ENCODE measurements at regions not wholly inside any gene's neighbourhood (a gene's known extent, or its start where the extent isn't known, plus 50 kb on each side); places are given as distances from the start of the nearest gene placed in this dataset.

DNA sequence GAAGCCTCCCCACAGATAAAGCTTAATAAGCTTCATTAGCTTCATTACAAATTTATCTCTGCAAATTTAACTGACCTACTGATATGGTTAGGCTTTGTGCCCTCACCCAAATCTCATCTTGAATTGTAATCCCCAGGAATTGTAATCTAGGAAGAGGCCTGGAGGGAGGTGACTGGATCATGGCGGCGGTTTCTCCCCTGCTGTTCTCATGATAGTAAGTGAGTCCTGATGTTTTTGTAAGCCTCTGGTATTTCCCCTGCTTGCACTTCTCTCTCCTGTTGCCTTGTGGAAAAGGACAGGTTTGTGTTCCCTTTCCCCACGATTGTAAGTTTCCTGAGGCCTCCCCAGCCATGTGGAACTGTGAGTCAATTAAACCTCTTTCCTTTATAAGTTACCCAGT, 226.1 kb upstream of the TTC14 start:
- Histone ChIP-seq H3K4me1 (ENCODE audit: control insufficient read depth, insufficient read depth, low read length) (no peaks in the 10 kb centered on the region), H3K4me3 (ENCODE audit: low read depth, low read length) (no peak overlapping the region), H3K27ac (ENCODE audit: low read depth, low read length) (no peak overlapping the region), H3K9me3 (ENCODE audit: control insufficient read depth, insufficient read depth, low read depth, low read length) (peaks cover 2% of the 10 kb centered on the region; the same call in 1 of the 2 replicates), H3K9ac (ENCODE audit: low read length) (no peak overlapping the region), H3K36me3 (ENCODE audit: control insufficient read depth, insufficient read depth, low read length) (no peaks in the 10 kb centered on the region), H3K27me3 (ENCODE audit: control insufficient read depth, insufficient read depth, low read length) (no peaks in the 10 kb centered on the region)

DNA sequence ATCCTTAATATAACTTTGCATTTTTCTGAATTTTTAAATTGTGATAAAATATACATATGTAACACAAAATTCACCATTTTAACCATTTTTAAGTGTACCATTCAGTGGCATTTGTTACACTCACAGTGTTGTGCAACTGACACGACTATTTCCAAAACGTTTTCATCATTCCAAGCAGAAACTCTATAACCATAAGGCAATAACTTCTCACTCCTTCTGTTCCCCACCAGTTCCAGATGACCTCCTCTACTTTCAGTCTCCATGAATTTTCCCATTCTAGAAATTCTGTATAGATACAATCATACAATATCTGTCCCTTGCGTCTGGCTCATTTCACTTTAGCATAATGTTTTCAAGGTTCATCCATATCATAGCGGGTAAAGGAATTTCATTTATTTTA, 223.5 kb upstream of the TTC14 start:
- no peaks in the 10 kb centered on the region for H3K27me3 ChIP-seq (ENCODE audit: control insufficient read depth, insufficient read depth, low read length)
- H3K36me3 ChIP-seq (ENCODE audit: control insufficient read depth, insufficient read depth, low read length), result no peaks in the 10 kb centered on the region
- no peak overlapping the region for H3K27ac ChIP-seq (ENCODE audit: low read depth, low read length)
- no peak overlapping the region for H3K4me3 ChIP-seq (ENCODE audit: low read depth, low read length)
- no peaks in the 10 kb centered on the region for H3K4me1 ChIP-seq (ENCODE audit: control insufficient read depth, insufficient read depth, low read length)
- H3K9me3 ChIP-seq (ENCODE audit: control insufficient read depth, insufficient read depth, low read depth, low read length), result no peaks in the 10 kb centered on the region
- no peak overlapping the region for H3K9ac ChIP-seq (ENCODE audit: low read length)

DNA sequence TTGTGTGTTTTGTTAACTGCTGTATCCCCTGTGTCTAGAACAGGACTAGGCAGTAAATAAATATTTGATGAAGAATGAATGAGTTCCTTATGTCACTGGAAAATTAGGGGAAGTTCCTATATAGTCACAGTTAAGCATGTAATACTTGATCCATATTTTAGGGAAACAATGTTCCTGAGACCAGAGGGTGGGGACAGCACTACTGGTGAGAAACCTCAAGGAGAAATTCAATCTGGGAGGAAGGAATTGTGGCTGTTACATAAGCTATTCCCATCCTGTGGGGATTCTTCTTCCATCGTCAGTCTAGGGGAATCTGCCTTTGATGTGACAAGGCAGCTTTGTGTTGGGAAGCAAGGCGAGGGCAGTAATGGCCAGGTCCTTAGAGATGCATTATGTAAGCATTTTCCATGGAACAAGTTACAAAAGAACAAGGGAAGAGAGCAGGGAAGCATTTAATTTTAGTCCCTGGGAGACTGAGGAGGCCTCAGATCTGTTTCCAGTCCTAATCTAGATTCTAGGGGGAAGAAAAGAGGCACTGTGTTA, 219.3 kb upstream of the TTC14 start:
- H3K27me3 ChIP-seq (ENCODE audit: control insufficient read depth, insufficient read depth, low read length), result no peaks in the 10 kb centered on the region
- no peaks in the 10 kb centered on the region for H3K9me3 ChIP-seq (ENCODE audit: control insufficient read depth, insufficient read depth, low read depth, low read length)
- no peaks in the 10 kb centered on the region for H3K36me3 ChIP-seq (ENCODE audit: control insufficient read depth, insufficient read depth, low read length)
- H3K4me1 ChIP-seq (ENCODE audit: control insufficient read depth, insufficient read depth, low read length), result no peaks in the 10 kb centered on the region
- H3K27ac ChIP-seq (ENCODE audit: low read depth, low read length), result no peak overlapping the region
- no peak overlapping the region for H3K9ac ChIP-seq (ENCODE audit: low read length)
- H3K4me3 ChIP-seq (ENCODE audit: low read depth, low read length), result no peak overlapping the region

DNA sequence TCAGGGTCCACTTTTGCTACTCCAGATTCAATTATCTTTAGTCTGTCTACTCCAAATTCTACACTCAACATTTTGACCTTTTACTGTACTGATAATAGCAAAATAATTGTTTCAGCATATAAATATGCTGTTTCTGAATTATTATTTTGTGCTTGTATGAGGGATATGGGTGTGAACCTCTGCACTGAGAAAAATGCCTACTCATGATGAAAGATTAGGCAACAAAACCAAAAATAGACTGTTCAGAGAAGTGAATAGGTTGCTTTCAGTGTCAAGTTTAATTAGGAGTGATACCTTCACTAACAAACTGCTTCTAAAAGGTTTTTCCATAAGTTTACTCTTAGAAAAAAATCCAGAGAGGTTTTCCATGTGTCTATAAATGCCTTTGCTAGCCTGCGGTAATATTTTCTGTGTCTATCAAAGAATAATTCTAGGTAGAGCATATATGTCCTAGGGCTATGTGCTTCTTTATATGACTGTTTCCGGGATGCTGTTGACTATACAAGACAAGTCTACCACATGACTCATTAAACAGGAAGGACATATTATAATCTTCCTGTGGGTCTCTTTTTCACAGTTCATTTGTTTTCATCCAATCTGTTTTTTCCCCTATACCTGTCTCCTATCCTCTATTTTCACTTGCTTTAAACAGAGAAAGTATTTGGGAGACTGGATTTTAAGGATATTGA, 218.5 kb upstream of the TTC14 start:
- Histone ChIP-seq H3K27me3 (ENCODE audit: control insufficient read depth, insufficient read depth, low read length) (no peaks in the 10 kb centered on the region), H3K4me1 (ENCODE audit: control insufficient read depth, insufficient read depth, low read length) (no peaks in the 10 kb centered on the region), H3K4me3 (ENCODE audit: low read depth, low read length) (no peak overlapping the region), H3K9ac (ENCODE audit: low read length) (no peak overlapping the region), H3K9me3 (ENCODE audit: control insufficient read depth, insufficient read depth, low read depth, low read length) (no peaks in the 10 kb centered on the region), H3K27ac (ENCODE audit: low read depth, low read length) (no peak overlapping the region), H3K36me3 (ENCODE audit: control insufficient read depth, insufficient read depth, low read length) (no peaks in the 10 kb centered on the region)

DNA sequence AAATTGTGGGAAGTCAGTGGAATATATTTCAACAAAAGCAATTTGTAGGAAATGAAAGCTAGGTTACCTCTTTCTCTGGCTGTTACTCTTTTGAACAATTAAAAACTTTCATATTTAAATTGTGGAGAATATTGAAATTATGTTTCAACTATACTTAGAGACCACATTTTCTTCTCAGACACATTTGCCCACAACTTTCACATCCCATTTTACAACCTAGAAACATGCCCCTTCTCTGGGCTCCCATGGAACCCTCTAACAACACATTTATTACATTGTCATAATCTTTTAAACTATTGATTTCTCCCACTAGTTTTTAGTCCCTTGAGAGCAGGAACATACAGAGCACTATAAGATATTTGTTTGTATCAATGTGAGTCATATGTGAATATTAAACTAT, 211.7 kb upstream of the TTC14 start:
- H3K9me3 ChIP-seq (ENCODE audit: control insufficient read depth, insufficient read depth, low read depth, low read length), result no peaks in the 10 kb centered on the region
- H3K4me1 ChIP-seq (ENCODE audit: control insufficient read depth, insufficient read depth, low read length), result no peaks in the 10 kb centered on the region
- no peak overlapping the region for H3K9ac ChIP-seq (ENCODE audit: low read length)

DNA sequence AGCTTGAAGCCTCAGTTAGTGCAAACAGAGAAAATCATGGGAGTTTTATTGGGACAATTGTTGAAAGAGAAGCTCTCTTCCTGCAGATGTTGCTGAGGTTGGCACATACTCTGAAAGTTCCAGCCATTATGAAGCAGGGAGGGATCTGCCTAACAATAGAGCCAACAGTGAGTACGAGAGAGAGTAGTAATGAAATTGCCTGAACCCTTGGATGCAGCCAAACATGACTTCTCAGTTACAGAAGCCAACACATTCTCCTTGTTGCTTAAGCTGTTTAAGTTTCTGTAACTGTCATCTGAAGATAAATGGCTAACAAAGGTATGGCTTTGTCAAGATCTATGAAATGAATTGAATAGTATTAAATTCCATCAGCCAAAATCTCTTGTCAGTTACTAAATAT, 211.0 kb upstream of the TTC14 start:
- Histone ChIP-seq H3K27me3 (ENCODE audit: control insufficient read depth, insufficient read depth, low read length) (no peaks in the 10 kb centered on the region), H3K36me3 (ENCODE audit: control insufficient read depth, insufficient read depth, low read length) (no peaks in the 10 kb centered on the region), H3K4me3 (ENCODE audit: low read depth, low read length) (no peak overlapping the region), H3K27ac (ENCODE audit: low read depth, low read length) (no peak overlapping the region), H3K9ac (ENCODE audit: low read length) (no peak overlapping the region), H3K4me1 (ENCODE audit: control insufficient read depth, insufficient read depth, low read length) (no peaks in the 10 kb centered on the region), H3K9me3 (ENCODE audit: control insufficient read depth, insufficient read depth, low read depth, low read length) (no peaks in the 10 kb centered on the region)

More for the DNA sequence above, 211.7 kb upstream of the TTC14 start:
- no peaks in the 10 kb centered on the region for H3K36me3 ChIP-seq (ENCODE audit: control insufficient read depth, insufficient read depth, low read length)
- no peak overlapping the region for H3K4me3 ChIP-seq (ENCODE audit: low read depth, low read length)
- H3K27ac ChIP-seq (ENCODE audit: low read depth, low read length), result no peak overlapping the region
- no peaks in the 10 kb centered on the region for H3K27me3 ChIP-seq (ENCODE audit: control insufficient read depth, insufficient read depth, low read length)

DNA sequence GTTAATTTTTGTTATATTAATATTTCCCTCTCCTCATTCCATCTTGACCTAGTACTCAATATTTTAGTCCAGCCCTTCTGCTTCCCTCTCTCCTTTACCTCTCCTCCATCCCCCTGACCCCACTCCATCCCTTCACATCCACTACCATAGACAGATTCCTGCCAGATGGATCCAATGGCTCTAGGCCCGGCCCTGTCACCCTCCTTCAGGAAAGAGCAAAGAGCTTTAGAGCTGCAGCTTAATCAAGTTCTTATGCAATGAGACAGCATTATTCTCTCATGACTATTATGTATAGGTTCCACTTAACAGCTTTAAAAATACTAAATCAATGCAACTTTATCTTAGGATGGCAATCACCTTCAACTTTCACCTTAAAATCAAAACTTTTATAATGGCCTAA, 200.7 kb upstream of the TTC14 start:
- Histone ChIP-seq H3K27ac (ENCODE audit: low read depth, low read length) (no peak overlapping the region), H3K4me3 (ENCODE audit: low read depth, low read length) (no peak overlapping the region), H3K27me3 (ENCODE audit: control insufficient read depth, insufficient read depth, low read length) (no peaks in the 10 kb centered on the region), H3K9me3 (ENCODE audit: control insufficient read depth, insufficient read depth, low read depth, low read length) (no peaks in the 10 kb centered on the region), H3K9ac (ENCODE audit: low read length) (no peak overlapping the region), H3K4me1 (ENCODE audit: control insufficient read depth, insufficient read depth, low read length) (no peaks in the 10 kb centered on the region), H3K36me3 (ENCODE audit: control insufficient read depth, insufficient read depth, low read length) (no peaks in the 10 kb centered on the region)

DNA sequence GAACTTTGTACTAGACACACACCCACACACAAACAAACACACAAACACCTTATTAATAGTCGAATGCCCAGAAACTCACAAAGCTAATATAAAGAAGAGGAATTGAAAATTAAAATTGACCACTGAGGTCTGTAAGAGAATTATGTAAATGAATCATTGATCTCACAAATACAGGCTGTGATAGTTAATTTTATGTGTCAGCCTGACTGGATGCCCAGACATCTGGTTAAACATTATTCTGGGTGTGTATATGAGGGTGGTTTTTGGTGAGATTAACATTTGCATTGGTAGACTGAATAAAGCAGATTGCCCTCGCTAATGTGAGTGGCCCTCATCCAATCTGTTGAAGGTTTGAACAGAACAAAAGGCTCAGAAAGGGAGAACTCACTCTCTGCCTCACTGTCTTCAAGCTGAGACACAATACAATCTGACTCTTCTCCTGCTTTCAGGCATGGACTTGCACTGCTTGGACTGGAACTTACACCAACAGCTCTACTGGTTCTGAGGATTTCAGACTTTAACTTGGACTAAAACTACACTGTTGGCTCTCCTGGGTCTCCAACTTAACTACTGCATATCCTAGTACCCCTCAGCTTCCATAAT, 199.4 kb upstream of the TTC14 start:
- Histone ChIP-seq H3K9ac (ENCODE audit: low read length) (no peak overlapping the region), H3K36me3 (ENCODE audit: control insufficient read depth, insufficient read depth, low read length) (no peaks in the 10 kb centered on the region), H3K9me3 (ENCODE audit: control insufficient read depth, insufficient read depth, low read depth, low read length) (no peaks in the 10 kb centered on the region), H3K4me1 (ENCODE audit: control insufficient read depth, insufficient read depth, low read length) (no peaks in the 10 kb centered on the region), H3K4me3 (ENCODE audit: low read depth, low read length) (no peak overlapping the region), H3K27me3 (ENCODE audit: control insufficient read depth, insufficient read depth, low read length) (no peaks in the 10 kb centered on the region), H3K27ac (ENCODE audit: low read depth, low read length) (no peak overlapping the region)

DNA sequence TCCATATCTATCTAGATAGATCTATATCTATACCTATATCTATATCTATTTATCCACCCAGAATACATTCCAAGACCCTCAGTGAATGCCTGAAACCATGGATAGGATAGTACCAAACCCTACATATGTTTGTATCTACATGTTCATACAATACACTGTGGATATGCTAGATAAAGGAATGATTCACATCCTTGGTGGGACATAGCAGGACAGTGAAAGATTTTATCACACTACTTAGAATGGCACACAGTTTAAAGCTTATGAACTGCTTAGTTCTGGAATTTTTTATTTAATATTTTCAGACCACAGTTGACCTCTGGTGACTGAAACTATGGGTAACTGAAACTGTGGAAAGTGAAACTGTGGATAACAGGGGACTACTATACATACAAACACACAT, 198.8 kb upstream of the TTC14 start:
- no peak overlapping the region for H3K9ac ChIP-seq (ENCODE audit: low read length)
- no peak overlapping the region for H3K27ac ChIP-seq (ENCODE audit: low read depth, low read length)
- no peaks in the 10 kb centered on the region for H3K36me3 ChIP-seq (ENCODE audit: control insufficient read depth, insufficient read depth, low read length)
- no peak overlapping the region for H3K4me3 ChIP-seq (ENCODE audit: low read depth, low read length)
- H3K9me3 ChIP-seq (ENCODE audit: control insufficient read depth, insufficient read depth, low read depth, low read length), result no peaks in the 10 kb centered on the region
- no peaks in the 10 kb centered on the region for H3K4me1 ChIP-seq (ENCODE audit: control insufficient read depth, insufficient read depth, low read length)
- H3K27me3 ChIP-seq (ENCODE audit: control insufficient read depth, insufficient read depth, low read length), result no peaks in the 10 kb centered on the region

DNA sequence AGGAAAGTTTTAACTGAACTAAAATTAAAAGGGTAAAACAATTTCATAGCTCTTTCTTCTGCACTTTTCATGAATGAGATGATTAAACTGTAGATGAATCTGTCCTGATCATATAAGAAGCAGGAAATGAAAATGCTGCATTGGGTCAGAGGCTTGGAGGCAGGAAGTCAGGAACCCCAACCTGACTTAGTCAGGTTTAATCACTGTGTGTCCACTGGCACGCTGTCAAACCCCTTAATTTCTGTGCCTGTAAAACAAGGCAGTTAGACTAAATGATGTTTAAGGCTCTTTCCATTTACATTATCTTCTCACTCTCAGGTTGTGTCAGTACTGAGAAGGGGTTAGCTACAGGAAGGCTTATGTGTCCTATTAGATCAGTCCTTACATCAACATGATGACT, 193.3 kb upstream of the TTC14 start:
- Histone ChIP-seq H3K27me3 (ENCODE audit: control insufficient read depth, insufficient read depth, low read length) (no peaks in the 10 kb centered on the region), H3K9me3 (ENCODE audit: control insufficient read depth, insufficient read depth, low read depth, low read length) (no peaks in the 10 kb centered on the region), H3K36me3 (ENCODE audit: control insufficient read depth, insufficient read depth, low read length) (no peaks in the 10 kb centered on the region), H3K9ac (ENCODE audit: low read length) (no peak overlapping the region), H3K4me3 (ENCODE audit: low read depth, low read length) (no peak overlapping the region), H3K4me1 (ENCODE audit: control insufficient read depth, insufficient read depth, low read length) (no peaks in the 10 kb centered on the region), H3K27ac (ENCODE audit: low read depth, low read length) (no peak overlapping the region)

DNA sequence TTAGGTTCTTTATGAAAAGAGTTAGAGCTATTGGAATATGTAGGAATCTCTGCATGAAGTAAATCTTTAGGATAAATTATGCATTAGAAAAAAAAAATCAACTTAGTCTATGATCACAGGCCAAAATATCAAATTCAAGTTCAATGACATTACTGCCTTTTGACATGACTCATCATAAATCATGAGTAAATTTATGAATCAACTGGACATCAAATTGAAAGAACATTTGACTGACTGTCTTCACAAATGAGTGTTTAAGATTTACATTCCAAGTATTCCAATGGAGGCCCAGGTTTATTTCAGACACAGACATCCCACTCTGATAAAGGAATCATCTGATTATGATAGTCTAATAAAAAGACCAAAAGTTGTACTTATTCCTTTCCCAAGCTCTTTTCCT, 192.8 kb upstream of the TTC14 start:
- Histone ChIP-seq H3K9ac (ENCODE audit: low read length) (no peak overlapping the region), H3K36me3 (ENCODE audit: control insufficient read depth, insufficient read depth, low read length) (no peaks in the 10 kb centered on the region), H3K4me1 (ENCODE audit: control insufficient read depth, insufficient read depth, low read length) (no peaks in the 10 kb centered on the region), H3K9me3 (ENCODE audit: control insufficient read depth, insufficient read depth, low read depth, low read length) (no peaks in the 10 kb centered on the region), H3K27ac (ENCODE audit: low read depth, low read length) (no peak overlapping the region), H3K4me3 (ENCODE audit: low read depth, low read length) (no peak overlapping the region), H3K27me3 (ENCODE audit: control insufficient read depth, insufficient read depth, low read length) (no peaks in the 10 kb centered on the region)

Measured in HUES6 (cell line).